Peyer's patch (tissue), 4 donors: ENCODE measurements at regions not wholly inside any gene's neighbourhood (a gene's known extent, or its start where the extent isn't known, plus 50 kb on each side); places are given as distances from the start of the nearest gene placed in this dataset.

Experiments
- CTCF ChIP-seq, 6 experiments: fragments of 450-650 bp in 4 of 6; fragments of 200-600 bp in 2 of 6; sonication (generic) in 1 of 6; IDR thresholded peaks; one replicate each; pipeline ENCODE4 v1.5.1; 2017 to 2019; ENCODE audit warnings: antibody characterized with exemption in 6 of 6, mild to moderate bottlenecking in 3 of 6, moderate library complexity in 1 of 6
- POLR2A ChIP-seq, 2 donors: fragments of 450-650 bp; IDR thresholded peaks; one replicate each; pipeline ENCODE4 v1.5.1; 2017; ENCODE audit warnings: antibody characterized with exemption in 2 of 2, mild to moderate bottlenecking in 2 of 2, moderate library complexity in 2 of 2

- no peak for TF ChIP-seq CTCF (IDR thresholded peaks at IDR 0.05)
- no peak for TF ChIP-seq POLR2A (IDR thresholded peaks at IDR 0.05)
These were observed 71.2 kb upstream of the CHORDC1 start for GRCh38 chr11:90294091-90294490.
